Activated CD4-positive, alpha-beta T cell treated with anti-CD3 and anti-CD28 coated beads for 36 hours (primary cell): ENCODE measurements at regions not wholly inside any gene's neighbourhood (a gene's known extent, or its start where the extent isn't known, plus 50 kb on each side); places are given as distances from the start of the nearest gene placed in this dataset.
"Not testable (repeated sequence)": the region's sequence is repeated elsewhere in the genome, so short reads cannot be mapped to it uniquely, and the experiment has no call there.

Source experiments
- ATAC-seq: fragments of 200-7000 bp; cut with Tn5 transposase; one replicate; pipeline ENCODE4 v1.10.0; 2021; ENCODE audit warnings: mild to moderate bottlenecking, moderate library complexity
- CTCF ChIA-PET: fragments of 350-600 bp; sonication (Branson Sonifier 250); formaldehyde crosslinking; loops from one replicate; lab custom pipeline; 2021; ENCODE audit warnings: antibody characterized with exemption; lab: Charles Lee
- POLR2A ChIA-PET: fragments of 350-600 bp; sonication (Branson Sonifier 250); formaldehyde crosslinking; loops from one replicate; lab custom pipeline; 2021; ENCODE audit warnings: antibody characterized with exemption, inconsistent platforms; lab: Charles Lee
- DNase-seq: peaks from one replicate; pipeline ENCODE4 v3.0.0-alpha.2; 2020
- H3K27ac Mint-ChIP-seq: one replicate; pipeline ENCODE4 v1.8.0; 2021; ENCODE audit warnings: mixed read lengths
- H3K27me3 Mint-ChIP-seq: one replicate; pipeline ENCODE4 v1.8.0; 2021; ENCODE audit warnings: mixed read lengths
- H3K36me3 Mint-ChIP-seq: one replicate; pipeline ENCODE4 v1.8.0; 2021; ENCODE audit warnings: low read depth, mixed read lengths
- H3K4me1 Mint-ChIP-seq: one replicate; pipeline ENCODE4 v1.8.0; 2021; ENCODE audit warnings: mixed read lengths
- H3K4me3 Mint-ChIP-seq: one replicate; pipeline ENCODE4 v1.8.0; 2021; ENCODE audit warnings: mild to moderate bottlenecking, moderate library complexity, mixed read lengths
- H3K9me3 Mint-ChIP-seq: one replicate; pipeline ENCODE4 v1.8.0; 2021; ENCODE audit warnings: low read depth, mixed read lengths
- intact Hi-C, 2 experiments: fragments of 100-400 bp; cut with DNase I in 1 of 2; cut with micrococcal nuclease in 1 of 2; formaldehyde crosslinking; loops; one replicate each; pipeline versions ENCODE4 v1.14.2 to v1.15.1; 2022 to 2024; cut with DNase I, micrococcal nuclease

GRCh38 chr2:87484363-87484762 is 263.5 kb upstream of the PLGLB2 start:
- POLR2A ChIA-PET, H3K9me3 Mint-ChIP-seq, CTCF ChIA-PET, H3K27ac Mint-ChIP-seq, H3K4me3 Mint-ChIP-seq, DNase-seq, H3K36me3 Mint-ChIP-seq, H3K27me3 Mint-ChIP-seq, intact Hi-C loops, ATAC-seq: not testable (repeated sequence)
- peaks cover 36% of the 10 kb centered on the region for H3K4me1 Mint-ChIP-seq

GRCh38 chr2:87485455-87485854 is 262.4 kb upstream of the PLGLB2 start:
- POLR2A ChIA-PET, CTCF ChIA-PET: not testable (repeated sequence)

GRCh38 chr2:87485884-87486283 is 262.0 kb upstream of the PLGLB2 start:
- intact Hi-C loops, H3K4me3 Mint-ChIP-seq, POLR2A ChIA-PET, H3K36me3 Mint-ChIP-seq, CTCF ChIA-PET, H3K27me3 Mint-ChIP-seq, H3K27ac Mint-ChIP-seq, H3K9me3 Mint-ChIP-seq: not testable (repeated sequence)
- DNase-seq: peak; percentile 23
- ATAC-seq: peak; percentile 57
- peaks cover 32% of the 10 kb centered on the region for H3K4me1 Mint-ChIP-seq

More at GRCh38 chr2:87485455-87485854, 262.4 kb upstream of the PLGLB2 start:
- DNase-seq, H3K27ac Mint-ChIP-seq, H3K9me3 Mint-ChIP-seq, intact Hi-C loops, H3K27me3 Mint-ChIP-seq, ATAC-seq, H3K36me3 Mint-ChIP-seq, H3K4me3 Mint-ChIP-seq: not testable (repeated sequence)
- H3K4me1 Mint-ChIP-seq: peaks cover 32% of the 10 kb centered on the region

- Mint-ChIP-seq H3K27ac (peak overlapping the region; percentile 81), H3K4me1 (peaks cover 33% of the 10 kb centered on the region)
- POLR2A ChIA-PET, H3K27me3 Mint-ChIP-seq, H3K4me3 Mint-ChIP-seq, intact Hi-C loops, H3K9me3 Mint-ChIP-seq, CTCF ChIA-PET, H3K36me3 Mint-ChIP-seq: not testable (repeated sequence)
- peak; percentile 28 for ATAC-seq
- peak; percentile 42 for DNase-seq
Observed at GRCh38 chr2:87486413-87486812, 261.5 kb upstream of the PLGLB2 start.

- H3K4me3 Mint-ChIP-seq, ATAC-seq, POLR2A ChIA-PET, CTCF ChIA-PET, DNase-seq, H3K27ac Mint-ChIP-seq, H3K36me3 Mint-ChIP-seq, H3K9me3 Mint-ChIP-seq, intact Hi-C loops, H3K27me3 Mint-ChIP-seq: not testable (repeated sequence)
- H3K4me1 Mint-ChIP-seq: peaks cover 28% of the 10 kb centered on the region
Observed at GRCh38 chr2:87488021-87488420, 259.9 kb upstream of the PLGLB2 start.

- CTCF ChIA-PET, H3K9me3 Mint-ChIP-seq, H3K4me3 Mint-ChIP-seq, H3K27me3 Mint-ChIP-seq, ATAC-seq, H3K36me3 Mint-ChIP-seq, POLR2A ChIA-PET, DNase-seq, intact Hi-C loops: not testable (repeated sequence)
- Mint-ChIP-seq H3K27ac (peak overlapping the region; percentile 37), H3K4me1 (peaks cover 24% of the 10 kb centered on the region)
Observed at GRCh38 chr2:87488991-87489390, 258.9 kb upstream of the PLGLB2 start.

GRCh38 chr2:87494846-87495245 is 253.0 kb upstream of the PLGLB2 start:
- H3K4me3 Mint-ChIP-seq, POLR2A ChIA-PET, H3K36me3 Mint-ChIP-seq, DNase-seq, ATAC-seq, CTCF ChIA-PET, H3K27me3 Mint-ChIP-seq, intact Hi-C loops, H3K9me3 Mint-ChIP-seq: not testable (repeated sequence)
- Mint-ChIP-seq H3K27ac (peak overlapping the region; percentile 20), H3K4me1 (peaks cover 13% of the 10 kb centered on the region)

- intact Hi-C loops, H3K27me3 Mint-ChIP-seq, CTCF ChIA-PET, DNase-seq, H3K36me3 Mint-ChIP-seq, H3K9me3 Mint-ChIP-seq, H3K27ac Mint-ChIP-seq, ATAC-seq, POLR2A ChIA-PET, H3K4me3 Mint-ChIP-seq: not testable (repeated sequence)
- H3K4me1 Mint-ChIP-seq: peaks cover 18% of the 10 kb centered on the region
Observed at GRCh38 chr2:87495455-87495854, 252.4 kb upstream of the PLGLB2 start.

- intact Hi-C loops, DNase-seq, POLR2A ChIA-PET, H3K36me3 Mint-ChIP-seq, H3K4me3 Mint-ChIP-seq, H3K27me3 Mint-ChIP-seq, H3K9me3 Mint-ChIP-seq, CTCF ChIA-PET, H3K27ac Mint-ChIP-seq: not testable (repeated sequence)
- peaks cover 21% of the 10 kb centered on the region for H3K4me1 Mint-ChIP-seq
- ATAC-seq: peak; percentile 85
Observed at GRCh38 chr2:87496036-87497006, 251.6 kb upstream of the PLGLB2 start.

GRCh38 chr2:87497135-87497534 is 250.8 kb upstream of the PLGLB2 start:
- H3K4me3 Mint-ChIP-seq, POLR2A ChIA-PET, ATAC-seq, H3K9me3 Mint-ChIP-seq, H3K36me3 Mint-ChIP-seq, H3K27me3 Mint-ChIP-seq, DNase-seq, CTCF ChIA-PET, intact Hi-C loops, H3K27ac Mint-ChIP-seq: not testable (repeated sequence)
- peaks cover 18% of the 10 kb centered on the region for H3K4me1 Mint-ChIP-seq

- H3K4me1 Mint-ChIP-seq: peaks cover 18% of the 10 kb centered on the region
- H3K4me3 Mint-ChIP-seq, POLR2A ChIA-PET, H3K9me3 Mint-ChIP-seq, intact Hi-C loops, DNase-seq, CTCF ChIA-PET, H3K27me3 Mint-ChIP-seq, H3K27ac Mint-ChIP-seq, ATAC-seq, H3K36me3 Mint-ChIP-seq: not testable (repeated sequence)
Observed at GRCh38 chr2:87497700-87498099, 250.2 kb upstream of the PLGLB2 start.
